ENCODE measurements at regions not wholly inside any gene's neighbourhood (a gene's known extent, or its start where the extent isn't known, plus 50 kb on each side); places are given as distances from the start of the nearest gene placed in this dataset.

DNA sequence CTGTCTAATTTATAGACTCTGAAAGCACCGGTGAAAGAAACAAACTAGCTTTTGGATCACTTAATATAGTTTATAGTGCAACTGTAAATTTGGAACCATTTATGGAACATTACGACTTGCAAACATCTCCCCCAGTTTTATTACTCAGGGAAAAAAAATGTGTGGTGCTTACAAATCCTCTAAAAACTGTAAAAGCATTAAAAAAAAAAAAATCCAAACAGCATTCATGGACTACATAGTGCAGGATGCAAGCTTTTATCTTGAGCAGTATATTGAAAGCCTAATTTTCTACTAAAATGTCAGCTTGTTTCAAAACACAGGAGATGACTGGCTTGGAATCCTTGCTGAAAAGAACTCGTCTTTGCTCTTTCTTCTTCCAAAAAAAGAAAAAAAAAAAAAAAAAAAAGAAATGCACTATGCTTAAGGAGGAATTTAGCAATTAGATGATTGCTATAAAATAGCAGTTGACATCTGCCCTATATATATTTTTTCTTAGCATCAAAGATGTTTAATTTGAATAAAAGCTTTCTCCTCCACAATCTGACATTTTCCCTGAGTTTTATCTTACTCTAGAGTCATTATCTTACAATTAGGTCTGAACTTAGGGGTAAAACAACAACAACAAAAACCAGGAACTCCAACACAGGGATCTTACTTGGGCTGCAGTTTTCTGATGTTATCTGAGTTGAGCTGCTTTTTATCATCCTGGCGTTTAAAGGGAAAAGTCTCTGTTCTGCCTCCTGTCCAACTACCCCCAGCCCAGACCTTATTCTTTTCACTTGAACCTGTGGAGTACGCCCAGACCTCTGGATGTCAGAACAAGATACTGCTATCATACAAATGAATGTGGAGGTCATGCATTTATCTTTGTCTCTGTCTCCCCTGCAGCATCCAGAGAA, 62.6 kb upstream of the PDZRN3 start:
- ChIA-PET POLR2A (no interaction called here), CTCF (no interaction called here)
- ATAC-seq (no peak), DNase-seq (no peak)
- Mint-ChIP-seq H3K27me3 (ENCODE audit: low read depth) (no peaks in the 10 kb centered on the region), H3K9me3 (ENCODE audit: insufficient read depth) (no peaks in the 10 kb centered on the region), H3K36me3 (ENCODE audit: low read depth) (no peaks in the 10 kb centered on the region), H3K4me1 (ENCODE audit: low read depth) (no peaks in the 10 kb centered on the region), H3K4me3 (no peak overlapping the region), H3K27ac (no peak overlapping the region)

- Mint-ChIP-seq H3K9me3 (ENCODE audit: insufficient read depth) (no peaks in the 10 kb centered on the region), H3K27ac (no peak overlapping the region), H3K4me3 (no peak overlapping the region), H3K36me3 (ENCODE audit: low read depth) (no peaks in the 10 kb centered on the region), H3K27me3 (ENCODE audit: low read depth) (no peaks in the 10 kb centered on the region), H3K4me1 (ENCODE audit: low read depth) (no peaks in the 10 kb centered on the region)
- ATAC-seq (no peak), DNase-seq (no peak)
- ChIA-PET POLR2A (no interaction called here), CTCF (no interaction called here)
Observed at GRCh38 chr3:73685061-73685460, 60.3 kb upstream of the PDZRN3 start.

- H3K4me3 Mint-ChIP-seq, result no peak overlapping the region
- POLR2A ChIA-PET, result no interaction called here
- H3K9me3 Mint-ChIP-seq (ENCODE audit: insufficient read depth), result no peaks in the 10 kb centered on the region
- CTCF ChIA-PET, result no interaction called here
- H3K27me3 Mint-ChIP-seq (ENCODE audit: low read depth), result no peaks in the 10 kb centered on the region
- H3K4me1 Mint-ChIP-seq (ENCODE audit: low read depth), result no peaks in the 10 kb centered on the region
- DNase-seq (no peak), ATAC-seq (no peak)
- H3K36me3 Mint-ChIP-seq (ENCODE audit: low read depth), result no peaks in the 10 kb centered on the region
- H3K27ac Mint-ChIP-seq, result no peak overlapping the region
Observed at GRCh38 chr3:73683706-73684105, 59.0 kb upstream of the PDZRN3 start.

DNA sequence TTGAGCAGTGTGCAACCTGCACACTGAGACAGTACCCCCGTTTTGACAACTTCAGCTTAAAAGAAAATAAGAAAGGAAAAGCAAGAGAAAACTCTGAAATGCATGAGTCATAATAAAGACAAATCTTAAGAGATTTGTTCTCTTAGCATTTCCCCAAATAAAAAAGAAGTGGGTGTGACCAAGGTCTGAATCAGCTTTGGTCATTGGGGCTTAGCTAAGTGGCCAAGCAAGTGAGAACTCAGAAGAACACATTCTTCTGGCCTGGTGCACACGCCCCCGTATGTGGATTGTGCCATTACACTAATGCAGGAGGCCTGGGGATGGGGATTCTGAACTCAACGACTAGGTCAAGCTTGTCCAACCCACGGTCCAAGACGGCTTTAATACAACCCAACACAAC, 56.9 kb upstream of the PDZRN3 start:
- CTCF ChIA-PET, result no interaction called here

DNA sequence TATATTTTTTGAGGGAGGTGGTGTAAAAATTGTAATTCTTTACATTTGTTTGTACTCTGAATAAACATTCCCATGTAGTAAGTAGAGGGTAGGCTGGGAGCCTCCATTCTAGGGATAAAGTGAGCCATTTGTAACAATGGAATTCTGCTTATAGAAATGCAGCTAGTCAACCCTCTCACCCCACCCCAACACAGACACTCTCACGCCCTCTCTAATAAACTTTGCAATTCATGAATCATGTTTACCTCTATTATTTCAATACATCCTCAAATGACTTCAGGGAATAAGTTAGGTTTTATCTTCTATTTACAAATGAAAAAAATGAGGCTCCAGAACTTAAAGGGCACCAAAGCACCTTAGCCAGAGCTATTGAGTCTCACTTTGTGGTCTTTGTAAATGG, 56.5 kb upstream of the PDZRN3 start:
- DNase-seq (no peak), ATAC-seq (no peak)
- POLR2A ChIA-PET, result no interaction called here
- CTCF ChIA-PET, result no interaction called here
- H3K9me3 Mint-ChIP-seq (ENCODE audit: insufficient read depth), result no peaks in the 10 kb centered on the region
- no peak overlapping the region for H3K27ac Mint-ChIP-seq
- H3K36me3 Mint-ChIP-seq (ENCODE audit: low read depth), result no peaks in the 10 kb centered on the region
- no peaks in the 10 kb centered on the region for H3K27me3 Mint-ChIP-seq (ENCODE audit: low read depth)
- no peak overlapping the region for H3K4me3 Mint-ChIP-seq
- H3K4me1 Mint-ChIP-seq (ENCODE audit: low read depth), result no peaks in the 10 kb centered on the region

More for the DNA sequence above, 56.9 kb upstream of the PDZRN3 start:
- no peaks in the 10 kb centered on the region for H3K36me3 Mint-ChIP-seq (ENCODE audit: low read depth)
- POLR2A ChIA-PET, result no interaction called here
- no peak for ATAC-seq
- H3K4me1 Mint-ChIP-seq (ENCODE audit: low read depth), result no peaks in the 10 kb centered on the region
- H3K27me3 Mint-ChIP-seq (ENCODE audit: low read depth), result no peaks in the 10 kb centered on the region
- H3K9me3 Mint-ChIP-seq (ENCODE audit: insufficient read depth), result no peaks in the 10 kb centered on the region
- no peak overlapping the region for H3K27ac Mint-ChIP-seq
- no peak overlapping the region for H3K4me3 Mint-ChIP-seq
- DNase-seq, result no peak

DNA sequence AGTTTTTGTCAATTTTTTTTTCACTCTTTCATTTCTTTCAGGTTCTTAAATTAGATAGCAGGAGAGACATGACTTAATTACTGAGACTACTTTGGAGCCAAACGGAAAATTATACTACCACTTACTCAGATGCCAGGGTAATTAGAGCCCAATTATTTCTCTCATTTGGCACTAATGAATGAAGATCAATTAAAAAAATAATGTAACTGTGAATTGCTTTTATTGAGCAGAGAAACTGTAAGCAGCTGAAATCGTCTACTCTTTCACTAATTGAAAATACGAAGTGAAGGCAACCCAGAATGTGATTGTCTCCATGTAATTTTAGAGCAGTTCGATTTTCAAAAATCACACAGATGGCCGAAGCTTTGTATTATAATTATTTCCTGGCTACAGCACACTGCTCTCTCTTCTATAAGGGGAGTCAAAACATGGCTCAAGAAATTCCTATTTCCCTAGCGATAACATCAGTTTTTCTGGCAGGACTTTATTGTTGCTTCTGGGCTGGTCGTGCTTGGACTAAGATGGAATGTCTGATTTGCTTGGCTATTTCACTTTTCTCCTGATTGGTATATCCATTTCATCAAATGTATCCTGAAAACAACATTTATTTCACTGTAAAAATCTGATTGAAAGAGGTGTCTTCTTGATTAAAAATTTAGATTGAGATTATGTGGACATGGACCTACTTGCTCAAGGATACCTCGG, 55.8 kb upstream of the PDZRN3 start:
- Mint-ChIP-seq H3K4me3 (no peak overlapping the region), H3K36me3 (ENCODE audit: low read depth) (no peaks in the 10 kb centered on the region), H3K27me3 (ENCODE audit: low read depth) (no peaks in the 10 kb centered on the region), H3K4me1 (ENCODE audit: low read depth) (no peaks in the 10 kb centered on the region), H3K9me3 (ENCODE audit: insufficient read depth) (no peaks in the 10 kb centered on the region), H3K27ac (no peak overlapping the region)
- no peak for DNase-seq
- POLR2A ChIA-PET, result no interaction called here
- CTCF ChIA-PET, result no interaction called here
- no peak for ATAC-seq

GRCh38 chr3:73677336-73678024, 52.7 kb upstream of the PDZRN3 start:
- H3K4me3 Mint-ChIP-seq, result no peak overlapping the region
- POLR2A ChIA-PET, result no interaction called here
- CTCF ChIA-PET, result no interaction called here
- no peaks in the 10 kb centered on the region for H3K36me3 Mint-ChIP-seq (ENCODE audit: low read depth)
- H3K27me3 Mint-ChIP-seq (ENCODE audit: low read depth), result no peaks in the 10 kb centered on the region
- DNase-seq (no peak), ATAC-seq (no peak)
- no peaks in the 10 kb centered on the region for H3K4me1 Mint-ChIP-seq (ENCODE audit: low read depth)
- no peaks in the 10 kb centered on the region for H3K9me3 Mint-ChIP-seq (ENCODE audit: insufficient read depth)
- H3K27ac Mint-ChIP-seq, result no peak overlapping the region
